ENCODE measurements at regions not wholly inside any gene's neighbourhood (a gene's known extent, or its start where the extent isn't known, plus 50 kb on each side); places are given as distances from the start of the nearest gene placed in this dataset.

GRCh38 chr16:51443934-51444333, 292.9 kb upstream of the SALL1 start:
- no peaks in the 10 kb centered on the region for H3K36me3 Mint-ChIP-seq (ENCODE audit: insufficient read depth)
- no peak for TF ChIP-seq CTCF (IDR thresholded peaks at IDR 0.05; ENCODE audit: unreplicated experiment)
- no peak for DNase-seq (ENCODE audit: low spot score, unreplicated experiment)
- H3K27ac Mint-ChIP-seq = no peak overlapping the region
- H3K9me3 Mint-ChIP-seq (ENCODE audit: low read depth) = no peaks in the 10 kb centered on the region
- H3K4me1 Mint-ChIP-seq (ENCODE audit: low read depth) = peaks cover 3% of the 10 kb centered on the region
- H3K27me3 Mint-ChIP-seq = peaks cover 42% of the 10 kb centered on the region
- H3K4me3 Mint-ChIP-seq (ENCODE audit: low read depth) = no peak overlapping the region

- Mint-ChIP-seq H3K4me3 (ENCODE audit: low read depth) (no peak overlapping the region), H3K36me3 (ENCODE audit: insufficient read depth) (no peaks in the 10 kb centered on the region), H3K27me3 (peaks cover 46% of the 10 kb centered on the region), H3K4me1 (ENCODE audit: low read depth) (peaks cover 3% of the 10 kb centered on the region), H3K9me3 (ENCODE audit: low read depth) (no peaks in the 10 kb centered on the region), H3K27ac (no peak overlapping the region)
- no peak for DNase-seq (ENCODE audit: low spot score, unreplicated experiment)
- no peak for TF ChIP-seq CTCF (IDR thresholded peaks at IDR 0.05; ENCODE audit: unreplicated experiment)
These were observed 291.2 kb upstream of the SALL1 start for GRCh38 chr16:51442141-51442870.

GRCh38 chr16:51440131-51440889, 289.2 kb upstream of the SALL1 start:
- DNase-seq (ENCODE audit: low spot score, unreplicated experiment) = no peak
- H3K9me3 Mint-ChIP-seq (ENCODE audit: low read depth) = no peaks in the 10 kb centered on the region
- H3K27me3 Mint-ChIP-seq = peaks cover 43% of the 10 kb centered on the region
- no peak overlapping the region for H3K27ac Mint-ChIP-seq
- no peaks in the 10 kb centered on the region for H3K36me3 Mint-ChIP-seq (ENCODE audit: insufficient read depth)
- H3K4me1 Mint-ChIP-seq (ENCODE audit: low read depth) = peaks cover 5% of the 10 kb centered on the region
- no peak overlapping the region for H3K4me3 Mint-ChIP-seq (ENCODE audit: low read depth)
- TF ChIP-seq CTCF (IDR thresholded peaks at IDR 0.05; ENCODE audit: unreplicated experiment) = no peak

GRCh38 chr16:51439271-51439670, 288.2 kb upstream of the SALL1 start:
- H3K4me3 Mint-ChIP-seq (ENCODE audit: low read depth) = no peak overlapping the region
- peaks cover 5% of the 10 kb centered on the region for H3K4me1 Mint-ChIP-seq (ENCODE audit: low read depth)
- no peak overlapping the region for H3K27ac Mint-ChIP-seq
- peaks cover 43% of the 10 kb centered on the region for H3K27me3 Mint-ChIP-seq
- TF ChIP-seq CTCF (IDR thresholded peaks at IDR 0.05; ENCODE audit: unreplicated experiment) = no peak
- no peaks in the 10 kb centered on the region for H3K36me3 Mint-ChIP-seq (ENCODE audit: insufficient read depth)
- no peaks in the 10 kb centered on the region for H3K9me3 Mint-ChIP-seq (ENCODE audit: low read depth)
- no peak for DNase-seq (ENCODE audit: low spot score, unreplicated experiment)

GRCh38 chr16:51436742-51437141, 285.7 kb upstream of the SALL1 start:
- Mint-ChIP-seq H3K36me3 (ENCODE audit: insufficient read depth) (no peaks in the 10 kb centered on the region), H3K4me1 (ENCODE audit: low read depth) (peaks cover 7% of the 10 kb centered on the region), H3K27me3 (peaks cover 30% of the 10 kb centered on the region), H3K4me3 (ENCODE audit: low read depth) (no peak overlapping the region), H3K27ac (no peak overlapping the region), H3K9me3 (ENCODE audit: low read depth) (no peaks in the 10 kb centered on the region)
- no peak for DNase-seq (ENCODE audit: low spot score, unreplicated experiment)
- no peak for TF ChIP-seq CTCF (IDR thresholded peaks at IDR 0.05; ENCODE audit: unreplicated experiment)
